LNCAP (cell line): ENCODE measurements at regions not wholly inside any gene's neighbourhood (a gene's known extent, or its start where the extent isn't known, plus 50 kb on each side); places are given as distances from the start of the nearest gene placed in this dataset.

Experiments used
- CTCF ChIP-seq: fragments of 450-650 bp; IDR thresholded peaks from 2 replicates; pipeline ENCODE4 v1.5.1; 2017; ENCODE audit warnings: mild to moderate bottlenecking

GRCh38 chr14:43145361-43145760 lies 1361.7 kb downstream of the FSCB start:
- TF ChIP-seq CTCF, result no peak

GRCh38 chr14:43143106-43143505 lies 1364.0 kb downstream of the FSCB start:
- TF ChIP-seq CTCF, result no peak

DNA sequence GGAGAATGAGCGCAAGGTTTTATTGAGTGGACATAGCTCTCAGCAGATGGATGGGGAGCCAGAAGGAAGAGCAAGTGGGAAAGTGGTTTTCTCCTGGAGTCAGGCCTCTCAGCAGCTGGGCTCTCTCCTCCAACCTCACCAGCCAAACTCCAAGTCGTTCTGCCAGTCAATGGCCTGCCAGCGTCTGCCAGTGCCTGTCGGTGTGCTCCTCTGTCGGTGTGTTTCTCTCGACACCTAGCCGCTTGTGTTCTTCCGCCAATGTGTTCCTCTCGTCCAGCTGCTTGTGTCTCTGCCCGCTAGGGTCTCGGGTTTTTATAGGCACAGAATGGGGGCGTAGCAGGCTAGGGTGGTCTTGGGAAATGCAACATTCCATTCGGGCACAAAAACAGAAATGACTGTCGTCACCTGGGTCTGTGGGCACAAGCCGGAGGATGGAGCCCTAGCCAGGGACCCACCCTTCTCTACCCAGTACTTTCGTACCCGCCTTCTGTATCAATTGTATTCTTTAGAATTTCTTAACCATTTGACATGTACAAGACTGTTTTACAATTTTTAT lies 1365.4 kb downstream of the FSCB start:
- TF ChIP-seq CTCF, result no peak

GRCh38 chr14:43140453-43140852 lies 1366.6 kb downstream of the FSCB start:
- TF ChIP-seq CTCF, result no peak

GRCh38 chr14:43135877-43136411 lies 1371.1 kb downstream of the FSCB start:
- TF ChIP-seq CTCF, result no peak

GRCh38 chr14:43132441-43132840 lies 1374.6 kb downstream of the FSCB start:
- TF ChIP-seq CTCF, result no peak

- no peak for TF ChIP-seq CTCF
These were observed 1383.5 kb downstream of the FSCB start for GRCh38 chr14:43123544-43123943.

DNA sequence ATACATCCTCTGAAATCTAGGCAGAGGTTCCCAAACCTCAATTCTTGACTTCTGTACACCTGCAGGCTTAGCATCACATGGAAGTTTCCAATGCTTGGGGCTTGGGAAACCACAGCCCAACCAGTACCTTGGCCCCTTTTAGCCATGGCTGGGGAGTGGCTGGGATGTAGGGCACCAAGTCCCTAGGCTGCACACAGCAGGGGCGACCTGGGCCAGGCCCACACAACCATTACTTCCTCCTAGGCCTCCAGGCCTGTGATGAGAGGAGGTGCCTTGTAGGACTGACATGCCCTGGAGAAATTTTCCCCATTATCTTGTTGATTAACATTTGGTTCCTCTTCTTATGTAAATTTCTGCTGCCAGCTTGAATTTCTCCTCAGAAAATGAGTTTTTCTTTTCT lies 1387.4 kb downstream of the FSCB start:
- TF ChIP-seq CTCF, result no peak
